ENCODE measurements at regions not wholly inside any gene's neighbourhood (a gene's known extent, or its start where the extent isn't known, plus 50 kb on each side); places are given as distances from the start of the nearest gene placed in this dataset.
A peak's percentile ranks its signal among the peaks of the same experiment; 100 is the strongest.

GRCh38 chr5:12691330-12691729 is 787.1 kb upstream of the CTNND2 start:
- H3K36me3 Mint-ChIP-seq, result no peaks in the 10 kb centered on the region
- ChIA-PET POLR2A (no interaction called here), CTCF (no interaction called here)
- DNase-seq (ENCODE audit: low spot score) (no peak), ATAC-seq (peak; percentile 43; the same call in 1 of the 2 replicates)
- no peak overlapping the region for H3K4me3 Mint-ChIP-seq
- H3K27me3 Mint-ChIP-seq (ENCODE audit: low read depth), result no peaks in the 10 kb centered on the region
- H3K4me1 Mint-ChIP-seq, result peaks cover 24% of the 10 kb centered on the region
- no peak for TF ChIP-seq CBFB (CRISPR knock-in tag; IDR thresholded peaks at IDR 0.05; ENCODE audit: low read depth)
- no peak for TF ChIP-seq ZNF138 (CRISPR knock-in tag; conservative IDR thresholded peaks at IDR 0.05)
- TF ChIP-seq JAZF1 (CRISPR knock-in tag; IDR thresholded peaks at IDR 0.05), result no peak
- no peak for TF ChIP-seq OVOL2 (CRISPR knock-in tag; IDR thresholded peaks at IDR 0.05; ENCODE audit: borderline replicate concordance)
- TF ChIP-seq ZBTB43 (CRISPR knock-in tag; IDR thresholded peaks at IDR 0.05), result no peak
- TF ChIP-seq ATF2 (CRISPR knock-in tag; IDR thresholded peaks at IDR 0.05; ENCODE audit: borderline replicate concordance, low read depth), result no peak
- TF ChIP-seq SMAD4 (CRISPR knock-in tag; IDR thresholded peaks at IDR 0.05), result no peak
- TF ChIP-seq E2F4 (CRISPR knock-in tag; IDR thresholded peaks at IDR 0.05; ENCODE audit: borderline replicate concordance, low read depth), result no peak
- no peak for TF ChIP-seq TCF7 (CRISPR knock-in tag; IDR thresholded peaks at IDR 0.05; ENCODE audit: low read depth)
- no peak for TF ChIP-seq SOX15 (CRISPR knock-in tag; IDR thresholded peaks at IDR 0.05)
- no peak for TF ChIP-seq RORB (CRISPR knock-in tag; IDR thresholded peaks at IDR 0.05)
- TF ChIP-seq NR1H2 (CRISPR knock-in tag; IDR thresholded peaks at IDR 0.05), result no peak
- no peak for TF ChIP-seq RELA (CRISPR knock-in tag; IDR thresholded peaks at IDR 0.05; ENCODE audit: borderline replicate concordance)
- no peak for TF ChIP-seq IRF2 (CRISPR knock-in tag; IDR thresholded peaks at IDR 0.05; ENCODE audit: borderline replicate concordance, low read depth)
- no peak for TF ChIP-seq ZNF219 (CRISPR knock-in tag; IDR thresholded peaks at IDR 0.05; ENCODE audit: borderline replicate concordance)
- TF ChIP-seq, protein P1, sequence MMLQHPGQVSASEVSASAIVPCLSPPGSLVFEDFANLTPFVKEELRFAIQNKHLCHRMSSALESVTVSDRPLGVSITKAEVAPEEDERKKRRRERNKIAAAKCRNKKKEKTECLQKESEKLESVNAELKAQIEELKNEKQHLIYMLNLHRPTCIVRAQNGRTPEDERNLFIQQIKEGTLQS (CRISPR knock-in tag; conservative IDR thresholded peaks at IDR 0.05), result no peak
- TF ChIP-seq TP53 (CRISPR knock-in tag; IDR thresholded peaks at IDR 0.05), result no peak
- peak overlapping the region; percentile 62 for H3K27ac Mint-ChIP-seq
- no peaks in the 10 kb centered on the region for H3K9me3 Mint-ChIP-seq

DNA sequence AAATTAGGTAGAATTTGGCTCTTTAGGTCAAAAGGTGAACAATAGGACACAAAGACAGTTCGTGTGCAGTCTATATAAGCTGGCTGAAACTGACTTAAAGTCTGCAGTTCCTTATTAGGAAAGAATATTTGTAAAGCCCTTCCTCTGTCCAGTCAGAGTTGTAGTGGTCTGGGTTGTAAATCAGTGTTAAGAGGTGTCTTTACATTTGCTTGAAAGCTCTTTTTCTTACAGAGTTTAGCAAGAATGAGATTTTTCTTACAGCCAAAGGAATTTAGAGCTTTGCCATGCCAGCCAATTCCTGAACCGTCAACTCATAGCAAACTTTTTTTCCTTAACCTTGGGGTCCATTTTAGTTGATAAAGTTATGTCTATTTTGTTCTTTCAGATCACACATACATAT is 786.1 kb upstream of the CTNND2 start:
- Mint-ChIP-seq H3K9me3 (no peaks in the 10 kb centered on the region), H3K4me1 (peaks cover 24% of the 10 kb centered on the region), H3K27me3 (ENCODE audit: low read depth) (no peaks in the 10 kb centered on the region), H3K4me3 (no peak overlapping the region), H3K27ac (peak overlapping the region; percentile 12; the same call in 1 of the 2 replicates), H3K36me3 (no peaks in the 10 kb centered on the region)
- ATAC-seq (no peak), DNase-seq (ENCODE audit: low spot score) (no peak)
- ChIA-PET CTCF (no interaction called here), POLR2A (no interaction called here)
- TF ChIP-seq ZMAT4 (CRISPR knock-in tag; IDR thresholded peaks at IDR 0.05) (no peak), GABPB1 (CRISPR knock-in tag; IDR thresholded peaks at IDR 0.05) (no peak), JAZF1 (CRISPR knock-in tag; IDR thresholded peaks at IDR 0.05) (no peak), ETV6 (CRISPR knock-in tag; IDR thresholded peaks at IDR 0.05) (no peak), SMAD4 (CRISPR knock-in tag; IDR thresholded peaks at IDR 0.05) (no peak), GRHL2 (CRISPR knock-in tag; IDR thresholded peaks at IDR 0.05; ENCODE audit: insufficient replicate concordance, severe bottlenecking) (no peak), HMGA2 (CRISPR knock-in tag; IDR thresholded peaks at IDR 0.05) (no peak), FOXK1 (CRISPR knock-in tag; IDR thresholded peaks at IDR 0.05) (no peak), NFATC4 (CRISPR knock-in tag; IDR thresholded peaks at IDR 0.05) (no peak), TP53 (CRISPR knock-in tag; IDR thresholded peaks at IDR 0.05) (no peak), IRF2 (CRISPR knock-in tag; IDR thresholded peaks at IDR 0.05; ENCODE audit: borderline replicate concordance, low read depth) (no peak), E2F4 (CRISPR knock-in tag; IDR thresholded peaks at IDR 0.05; ENCODE audit: borderline replicate concordance, low read depth) (no peak), CREB1 (CRISPR knock-in tag; IDR thresholded peaks at IDR 0.05) (no peak)
- TF ChIP-seq, protein P2, sequence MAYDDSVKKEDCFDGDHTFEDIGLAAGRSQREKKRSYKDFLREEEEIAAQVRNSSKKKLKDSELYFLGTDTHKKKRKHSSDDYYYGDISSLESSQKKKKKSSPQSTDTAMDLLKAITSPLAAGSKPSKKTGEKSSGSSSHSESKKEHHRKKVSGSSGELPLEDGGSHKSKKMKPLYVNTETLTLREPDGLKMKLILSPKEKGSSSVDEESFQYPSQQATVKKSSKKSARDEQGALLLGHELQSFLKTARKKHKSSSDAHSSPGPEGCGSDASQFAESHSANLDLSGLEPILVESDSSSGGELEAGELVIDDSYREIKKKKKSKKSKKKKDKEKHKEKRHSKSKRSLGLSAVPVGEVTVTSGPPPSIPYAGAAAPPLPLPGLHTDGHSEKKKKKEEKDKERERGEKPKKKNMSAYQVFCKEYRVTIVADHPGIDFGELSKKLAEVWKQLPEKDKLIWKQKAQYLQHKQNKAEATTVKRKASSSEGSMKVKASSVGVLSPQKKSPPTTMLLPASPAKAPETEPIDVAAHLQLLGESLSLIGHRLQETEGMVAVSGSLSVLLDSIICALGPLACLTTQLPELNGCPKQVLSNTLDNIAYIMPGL (CRISPR knock-in tag; IDR thresholded peaks at IDR 0.05), result no peak
- TF ChIP-seq, protein P1 (CRISPR knock-in tag; conservative IDR thresholded peaks at IDR 0.05), result no peak

Measured in WTC11 (cell line).